HG03575 (cell line): ENCODE measurements at regions not wholly inside any gene's neighbourhood (a gene's known extent, or its start where the extent isn't known, plus 50 kb on each side); places are given as distances from the start of the nearest gene placed in this dataset.
"Not testable (repeated sequence)": the region's sequence is repeated elsewhere in the genome, so short reads cannot be mapped to it uniquely, and the experiment has no call there.

Experiments
- ATAC-seq: cut with Tn5 transposase; IDR thresholded peaks from one replicate; pipeline ENCODE4 v1.9.1; 2021; ENCODE audit not compliant: unreplicated experiment, insufficient number of reproducible peaks, low FRiP score; ENCODE audit errors: extremely low read depth

DNA sequence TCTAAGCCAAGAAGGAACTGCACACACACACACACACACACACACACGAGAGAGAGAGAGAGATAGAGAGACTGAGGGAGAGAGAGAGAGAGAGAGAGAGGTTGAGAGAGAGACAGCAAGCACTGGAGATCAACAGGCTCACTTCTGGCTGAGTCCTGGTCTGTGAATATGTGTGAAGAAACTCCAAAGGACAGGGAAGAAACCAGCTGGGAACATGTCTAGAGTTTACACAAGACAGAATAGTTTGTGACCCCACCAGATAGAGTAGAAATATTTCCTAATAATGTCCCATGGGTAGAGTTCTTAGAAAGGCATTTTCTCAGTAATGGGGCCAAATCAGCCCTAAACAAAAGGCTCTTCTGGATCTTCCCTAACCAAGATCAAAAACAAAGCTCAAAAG is 155.5 kb upstream of the IGFBP3 start:
- ATAC-seq, result no peak

DNA sequence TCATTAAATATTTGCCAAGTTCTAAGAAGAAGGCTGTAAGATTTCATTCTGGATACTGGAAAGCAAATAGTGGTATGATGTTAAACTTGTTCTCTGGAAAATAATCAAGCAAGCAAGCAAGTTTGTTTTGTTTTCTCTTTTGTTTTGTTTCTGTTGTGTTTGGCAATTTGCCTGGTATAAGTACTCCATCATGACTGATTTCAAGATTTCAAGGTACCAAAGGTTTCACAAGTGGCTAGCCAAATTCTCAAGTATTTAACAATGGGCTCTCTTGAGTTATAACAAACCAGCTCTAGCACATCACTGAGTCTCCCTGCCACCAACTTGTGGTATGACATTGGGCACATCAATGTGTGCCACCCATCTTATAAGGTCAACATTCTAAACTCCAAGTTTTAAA is 151.7 kb upstream of the IGFBP3 start:
- no peak for ATAC-seq

DNA sequence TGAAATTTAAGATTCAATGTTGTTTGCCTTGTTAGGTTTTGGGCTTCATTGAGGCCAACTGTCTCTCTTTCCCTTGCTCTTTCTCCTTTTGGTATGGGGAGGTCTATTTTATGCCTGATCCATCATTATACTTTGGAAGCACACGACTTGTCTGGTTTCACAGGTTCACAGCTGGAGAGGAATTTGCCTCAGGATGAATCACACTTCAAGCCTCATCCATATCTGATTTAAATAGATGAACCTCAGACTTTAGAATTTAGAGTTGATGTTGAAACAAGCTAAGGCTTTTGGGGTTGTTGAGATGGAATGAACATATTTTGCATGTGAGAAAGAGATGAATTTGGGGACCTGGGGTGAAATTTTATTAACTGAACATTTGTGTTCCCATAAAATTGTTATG is 150.5 kb upstream of the IGFBP3 start:
- no peak for ATAC-seq

DNA sequence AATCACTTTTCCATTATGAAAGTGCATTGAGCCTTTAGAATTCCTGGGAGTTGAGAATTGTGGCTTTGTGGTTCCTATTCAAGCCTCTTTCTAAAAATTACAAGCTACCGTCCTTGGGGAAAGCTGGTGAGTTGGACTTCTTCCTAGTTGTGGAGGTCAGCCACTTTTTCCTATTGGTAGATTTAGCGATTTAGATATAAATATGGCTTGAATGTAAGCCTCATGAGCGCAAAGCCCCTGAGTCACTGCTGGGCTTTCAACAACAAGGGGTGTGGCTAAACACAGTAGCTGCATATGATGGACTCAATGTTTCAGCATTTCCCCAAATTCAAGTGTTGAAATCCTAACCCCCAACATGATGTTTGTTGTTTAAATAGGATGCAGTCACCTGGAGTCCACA is 150.0 kb upstream of the IGFBP3 start:
- ATAC-seq, result no peak

DNA sequence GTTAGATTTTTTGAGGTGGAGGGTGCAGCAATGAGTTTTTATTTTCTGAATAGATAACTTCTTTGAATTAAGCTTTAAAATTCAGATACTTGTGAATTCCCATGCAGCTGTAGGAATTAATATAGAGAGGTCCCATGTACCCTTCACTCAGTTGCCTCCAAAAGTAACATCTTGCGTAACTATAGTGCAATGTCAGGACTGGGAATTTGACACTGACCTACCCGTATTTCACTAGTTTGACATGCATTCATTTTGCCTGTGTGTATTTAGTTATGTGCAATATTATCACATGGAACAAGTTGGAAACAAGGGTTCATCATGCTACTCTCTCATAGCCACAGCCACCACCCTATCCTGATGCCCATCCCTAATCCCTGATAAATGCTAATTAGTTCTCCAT is 147.1 kb upstream of the IGFBP3 start:
- no peak for ATAC-seq

DNA sequence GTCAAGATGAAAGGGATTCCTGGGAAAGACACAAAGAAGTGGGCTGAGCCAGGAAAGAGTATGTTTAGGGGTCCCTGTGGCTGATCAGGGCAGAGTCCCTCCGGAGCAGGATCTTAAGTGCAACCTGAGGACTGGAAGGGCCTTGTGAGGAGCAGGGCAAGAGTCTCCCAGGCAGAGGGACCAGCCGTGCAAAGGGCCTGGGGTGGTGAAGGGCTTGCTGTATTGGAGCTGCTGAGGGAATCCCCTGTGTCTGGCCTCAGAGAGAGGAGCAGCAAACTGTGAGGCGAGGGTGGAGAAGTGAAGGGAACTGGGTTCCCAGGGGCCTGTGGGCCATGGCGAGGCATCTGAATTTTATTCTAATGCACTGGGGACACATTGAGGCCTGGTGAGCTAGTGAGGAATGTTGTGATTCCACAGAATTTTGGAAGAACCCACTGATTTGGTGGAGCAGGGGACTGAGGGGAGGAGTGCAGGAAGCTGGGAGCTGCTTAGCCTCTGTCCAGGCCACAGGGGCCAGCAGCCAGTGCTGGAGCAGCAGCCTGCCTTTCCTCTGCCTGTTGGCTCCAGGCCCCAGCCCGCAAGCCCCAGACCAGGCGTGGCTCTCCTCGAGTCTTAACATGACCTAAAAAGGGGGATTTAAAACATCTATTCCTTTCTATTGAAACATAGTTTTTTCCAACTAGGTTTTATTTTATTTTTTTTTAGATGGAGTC is 138.4 kb upstream of the IGFBP3 start:
- ATAC-seq, result no peak

DNA sequence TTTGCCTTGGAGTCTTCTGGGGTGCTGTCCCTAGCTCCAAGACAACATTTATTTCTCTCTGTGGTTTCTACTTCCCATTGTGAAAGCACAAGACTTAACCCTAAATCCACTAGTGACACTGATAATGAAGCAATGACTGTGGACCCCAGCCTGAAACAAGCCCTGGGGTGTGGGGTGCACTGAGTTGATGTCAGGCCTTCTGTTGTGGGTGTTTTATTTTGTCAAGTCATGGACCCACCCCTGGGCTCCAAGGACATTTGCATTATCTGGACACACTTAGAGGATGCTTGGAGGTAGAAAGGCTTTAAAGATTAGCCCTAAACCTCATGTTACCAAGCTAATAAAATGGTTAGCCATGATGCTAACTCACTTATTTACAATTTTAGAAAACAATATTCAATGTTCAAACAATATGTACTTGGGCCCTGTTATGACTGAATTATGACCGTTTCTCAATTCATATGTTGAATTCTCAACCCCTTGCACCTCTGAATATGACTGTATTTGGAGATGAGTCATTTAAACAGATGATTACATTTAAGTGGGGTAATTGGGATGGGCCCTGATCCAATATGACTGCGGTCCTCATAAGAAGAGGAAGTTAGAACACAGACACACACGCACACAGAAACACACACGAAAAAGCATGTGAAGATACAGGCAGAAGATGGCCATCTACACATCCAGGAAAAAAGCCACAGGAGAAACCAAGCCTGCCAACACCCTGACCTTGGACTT is 137.2 kb upstream of the IGFBP3 start:
- ATAC-seq, result no peak

DNA sequence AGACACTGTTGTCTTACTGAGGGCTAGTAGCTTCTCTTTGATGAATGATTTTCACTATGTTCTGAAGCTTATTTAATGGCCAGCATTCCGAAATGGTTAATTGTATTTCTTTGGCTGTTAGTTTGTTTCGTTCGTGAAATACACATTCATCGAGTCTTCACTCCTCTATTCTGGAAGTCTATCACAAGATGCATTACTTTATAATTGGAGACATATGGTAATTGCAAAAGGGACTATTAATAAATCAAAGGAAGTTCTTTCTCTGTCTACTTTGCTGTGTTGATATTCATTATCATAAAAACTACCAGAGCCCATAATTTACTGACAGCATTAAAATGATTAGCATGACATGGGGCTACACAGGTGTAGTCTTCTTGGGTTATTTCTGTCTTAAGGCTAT is 133.8 kb upstream of the IGFBP3 start:
- ATAC-seq, result no peak

DNA sequence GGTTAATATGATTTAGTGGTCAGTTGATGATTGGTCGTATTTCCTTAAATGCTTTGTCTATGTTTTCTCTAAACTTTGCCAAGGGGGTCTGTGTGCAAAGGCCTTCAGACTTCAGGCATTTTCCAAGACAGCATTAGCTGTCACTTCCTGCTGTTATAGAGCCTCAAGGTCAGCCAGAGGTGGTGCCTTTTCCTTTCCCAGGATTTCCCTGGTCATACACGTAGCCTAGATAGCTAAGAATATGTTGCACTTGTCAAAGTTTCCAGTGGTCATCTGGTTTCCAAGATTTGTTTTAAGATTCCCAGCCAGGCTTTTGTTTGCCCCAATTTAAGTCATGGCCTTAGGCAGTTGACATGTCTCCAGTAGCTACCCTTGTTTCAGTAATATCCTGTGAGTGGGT is 133.2 kb upstream of the IGFBP3 start:
- no peak for ATAC-seq

DNA sequence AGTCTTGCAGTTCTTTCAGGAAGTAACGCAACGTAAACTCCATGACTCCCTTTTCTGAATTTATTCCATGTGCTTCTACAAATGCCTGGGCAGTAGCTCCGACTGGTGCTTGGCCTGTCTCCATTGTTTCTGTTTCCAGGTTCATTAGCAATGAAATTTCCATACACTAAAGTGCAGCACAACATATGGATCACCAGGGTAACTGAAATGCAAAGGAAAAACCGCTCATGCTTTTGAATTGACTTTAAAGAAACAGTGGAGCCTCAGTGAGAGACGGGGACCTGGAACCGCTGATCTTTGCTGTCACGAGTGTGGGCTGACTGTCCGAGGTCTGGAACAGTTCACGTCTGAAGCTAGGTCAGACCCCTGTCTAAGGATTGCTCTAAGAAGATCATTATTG is 126.5 kb upstream of the IGFBP3 start:
- ATAC-seq, result no peak

DNA sequence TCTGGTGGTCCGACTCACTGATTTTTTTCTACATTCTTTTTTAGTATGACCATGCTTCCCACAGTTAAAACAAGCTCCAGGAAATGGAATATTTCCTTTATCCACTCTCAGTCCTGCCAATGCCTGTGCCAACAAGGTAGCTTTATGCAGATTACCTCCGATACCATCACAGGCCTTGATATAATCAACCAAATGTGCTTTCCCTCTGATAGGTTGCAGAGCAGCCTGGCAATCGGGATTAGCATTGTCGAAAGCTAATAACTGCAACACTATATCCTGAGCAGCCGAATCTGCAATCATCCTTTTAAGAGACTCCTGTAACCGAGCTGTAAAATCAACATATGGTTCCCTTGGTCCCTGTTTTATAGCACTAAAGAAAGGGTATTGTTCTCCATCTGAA is 122.3 kb upstream of the IGFBP3 start:
- ATAC-seq, result not testable (repeated sequence)

DNA sequence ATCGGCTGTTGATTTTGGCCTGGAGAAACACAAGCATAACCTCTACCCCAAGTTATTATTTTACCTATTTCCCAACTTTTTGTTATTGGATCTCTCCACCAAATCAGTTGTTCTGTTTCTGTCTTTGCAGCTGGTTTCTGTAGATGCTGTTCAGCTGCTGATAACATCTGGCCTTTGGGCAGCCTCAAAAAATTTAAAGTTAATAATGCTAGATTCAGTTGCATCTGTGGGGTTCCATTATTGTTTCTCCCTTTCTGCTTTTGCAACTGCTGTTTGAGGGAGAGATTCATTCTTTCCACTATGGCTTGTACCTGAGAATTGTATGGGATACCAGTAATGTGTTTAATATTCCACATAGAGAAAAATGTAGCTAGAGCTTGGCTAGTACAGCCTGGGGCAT is 118.7 kb upstream of the IGFBP3 start:
- not testable (repeated sequence) for ATAC-seq

DNA sequence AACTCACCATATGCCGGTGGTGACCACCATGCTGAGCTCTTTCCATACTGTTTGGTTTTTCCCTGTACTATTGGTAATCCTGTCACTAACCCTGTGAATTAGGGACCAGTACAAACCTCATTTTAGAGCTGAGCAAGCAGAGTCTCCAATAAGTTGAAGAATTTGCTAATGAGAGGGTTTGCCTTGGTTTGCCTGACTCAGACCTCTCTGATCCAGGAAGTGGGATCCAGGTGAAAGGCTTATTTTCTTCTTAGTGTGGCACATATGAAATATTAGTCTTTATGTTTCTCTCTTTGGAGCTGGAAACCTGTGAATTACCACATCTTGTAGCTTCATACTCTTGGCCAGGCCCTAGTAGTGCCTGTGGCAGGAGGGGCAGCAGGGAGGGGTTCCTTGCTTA is 114.1 kb upstream of the IGFBP3 start:
- ATAC-seq, result no peak

DNA sequence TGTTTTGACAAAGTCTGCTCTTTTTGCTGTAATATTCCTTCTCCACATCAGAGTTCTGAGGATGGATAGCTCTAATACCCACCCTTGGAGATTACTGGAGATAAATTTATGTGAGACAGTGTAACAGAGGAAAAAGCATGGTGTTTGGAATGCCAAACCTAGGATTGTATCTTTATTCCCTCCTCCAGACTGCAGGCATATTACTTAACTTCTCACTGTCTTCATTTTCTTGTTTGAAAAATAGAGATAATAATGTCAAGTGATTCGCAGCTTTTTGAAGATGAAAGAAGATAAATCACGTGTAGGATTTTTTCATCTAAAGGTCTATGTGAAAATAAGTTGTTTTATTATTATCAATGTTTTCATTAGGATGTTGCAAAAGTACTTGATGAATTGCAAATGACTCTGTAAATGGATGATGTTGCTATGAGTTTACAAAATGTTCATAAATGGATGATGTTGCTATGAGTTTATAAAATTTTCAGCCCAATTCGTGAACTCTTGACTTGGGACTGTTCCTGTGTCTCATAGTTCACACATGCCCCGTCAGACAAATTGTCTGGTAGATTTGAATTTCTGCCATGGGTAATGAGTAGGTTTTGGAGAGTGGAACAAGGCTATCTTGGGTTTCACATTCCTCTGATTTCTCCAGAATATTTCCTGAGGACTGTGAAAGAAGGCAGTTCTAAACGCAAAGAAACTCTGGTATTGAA is 113.1 kb upstream of the IGFBP3 start:
- no peak for ATAC-seq

DNA sequence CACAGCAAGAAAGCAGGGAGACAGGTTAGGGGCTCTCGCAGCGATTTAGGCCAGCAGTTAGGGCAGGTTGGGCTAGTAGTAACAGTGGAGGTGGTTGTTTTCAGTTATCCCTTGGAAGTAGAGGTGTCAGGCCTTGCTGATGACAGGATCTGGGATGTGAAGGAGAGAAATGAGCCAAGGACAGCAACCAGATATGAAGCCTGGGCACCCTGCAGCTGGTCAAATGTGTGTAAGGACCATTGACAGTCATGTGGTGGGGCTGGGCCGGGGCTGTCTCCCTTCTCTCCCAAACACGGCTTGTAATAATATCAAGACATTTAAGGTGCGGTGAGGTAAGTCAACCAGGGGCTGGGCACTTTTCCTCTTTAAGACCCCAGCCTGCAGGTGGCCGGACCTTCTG is 112.5 kb upstream of the IGFBP3 start:
- ATAC-seq, result no peak

DNA sequence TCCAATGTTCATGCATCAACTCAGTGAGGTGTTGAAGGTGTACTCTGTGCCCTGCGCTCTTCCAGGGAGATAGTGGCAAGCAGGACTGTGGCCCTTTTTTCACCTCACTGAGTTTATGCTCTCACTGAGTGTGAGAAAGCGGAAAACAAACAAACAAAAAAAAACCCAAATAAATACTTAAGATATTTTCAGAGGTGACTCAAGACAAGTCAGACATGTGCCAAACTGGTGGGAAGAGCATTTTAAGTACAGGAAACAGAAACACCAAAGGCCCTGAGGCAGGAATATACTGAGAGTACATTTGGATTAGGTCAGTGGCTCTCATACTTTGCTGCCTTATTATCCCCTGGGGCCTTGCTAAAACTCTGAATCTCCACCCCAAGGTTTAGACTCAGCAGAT is 111.9 kb upstream of the IGFBP3 start:
- ATAC-seq, result no peak

DNA sequence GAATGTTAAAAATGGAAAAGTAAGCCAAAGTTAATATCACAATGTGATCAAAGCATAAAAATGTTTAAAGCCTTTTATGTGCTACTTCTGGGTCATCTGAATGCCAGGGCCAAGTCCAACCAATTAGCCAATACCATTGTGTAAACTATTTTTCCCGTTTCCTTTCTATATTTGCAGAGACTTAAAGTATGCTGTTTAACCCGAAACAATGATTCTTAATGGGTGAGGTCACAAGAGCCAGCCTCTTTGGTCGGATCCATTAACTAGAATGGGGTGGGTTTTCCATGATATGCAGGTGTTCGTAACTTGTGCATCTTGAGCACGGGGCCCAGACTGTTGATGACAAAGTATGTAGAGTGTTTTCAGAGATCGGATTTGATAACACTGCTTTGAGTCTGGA is 111.3 kb upstream of the IGFBP3 start:
- no peak for ATAC-seq

DNA sequence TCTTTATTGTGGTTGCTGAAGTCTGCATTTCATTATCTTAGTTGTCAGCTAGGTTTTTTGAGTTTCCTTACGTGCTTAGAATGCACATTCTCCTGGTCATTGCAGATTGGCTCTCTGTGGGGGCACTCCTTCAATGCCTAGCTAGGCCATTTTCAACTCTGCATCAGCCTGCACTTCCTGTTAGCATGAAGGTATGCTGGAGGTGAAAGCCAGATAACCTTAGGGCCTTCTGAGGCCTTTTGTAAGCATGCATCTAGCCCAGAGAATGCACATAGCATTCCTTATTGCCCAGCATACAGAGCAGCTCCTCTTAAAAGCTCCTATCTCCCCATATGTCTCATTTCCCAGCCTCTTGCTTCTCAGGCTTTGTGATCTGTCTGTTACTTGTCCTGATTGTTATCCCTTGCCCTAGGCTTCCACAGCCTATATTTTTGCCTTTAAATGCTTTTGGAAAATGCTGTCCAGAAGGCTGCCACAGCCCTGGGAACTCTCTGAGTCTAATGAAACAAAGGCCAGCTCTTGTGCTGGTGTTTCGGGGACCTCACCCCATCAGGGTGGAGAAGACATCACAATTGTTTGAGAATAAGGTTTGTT is 108.1 kb upstream of the IGFBP3 start:
- ATAC-seq, result no peak

DNA sequence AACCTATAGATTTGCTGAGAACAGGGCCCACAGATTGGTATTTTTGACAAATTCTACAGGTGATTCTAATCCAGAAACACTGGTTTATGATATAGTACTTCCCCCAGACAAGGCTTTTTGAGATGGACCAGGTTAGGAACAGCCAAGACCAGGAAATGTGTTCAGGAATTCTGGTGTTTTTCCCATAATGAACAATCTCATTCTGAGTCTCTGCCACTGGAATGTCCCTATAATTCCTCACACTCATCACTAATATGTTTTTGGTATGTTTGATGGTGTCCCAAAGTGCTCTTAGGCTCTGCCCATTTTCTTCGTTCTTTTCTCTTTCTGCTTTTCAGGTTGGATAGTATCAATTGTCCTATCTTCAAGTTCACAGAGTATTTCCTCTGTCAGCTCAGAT is 107.2 kb upstream of the IGFBP3 start:
- ATAC-seq, result no peak

DNA sequence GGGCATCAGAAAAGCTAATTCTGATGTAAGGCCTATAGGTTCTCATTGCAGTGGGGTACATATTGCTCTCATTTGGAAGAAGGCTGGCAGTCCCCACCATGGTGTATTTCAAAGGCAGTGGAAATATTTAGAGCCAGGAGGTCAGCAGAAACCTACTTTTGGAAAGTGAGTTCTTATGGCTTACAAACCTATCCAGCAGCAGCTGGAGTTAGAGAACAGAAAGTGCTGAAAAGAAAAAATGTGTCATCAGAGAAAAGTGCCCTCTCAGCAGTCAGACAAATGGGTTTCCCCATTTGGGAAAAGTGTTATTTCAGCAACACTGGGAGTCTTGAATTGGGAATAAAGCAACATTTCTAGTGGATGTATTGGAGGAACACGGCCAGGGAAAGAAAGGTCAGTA is 105.7 kb upstream of the IGFBP3 start:
- ATAC-seq, result no peak
